ENCODE measurements at regions not wholly inside any gene's neighbourhood (a gene's known extent, or its start where the extent isn't known, plus 50 kb on each side); places are given as distances from the start of the nearest gene placed in this dataset.

DNA sequence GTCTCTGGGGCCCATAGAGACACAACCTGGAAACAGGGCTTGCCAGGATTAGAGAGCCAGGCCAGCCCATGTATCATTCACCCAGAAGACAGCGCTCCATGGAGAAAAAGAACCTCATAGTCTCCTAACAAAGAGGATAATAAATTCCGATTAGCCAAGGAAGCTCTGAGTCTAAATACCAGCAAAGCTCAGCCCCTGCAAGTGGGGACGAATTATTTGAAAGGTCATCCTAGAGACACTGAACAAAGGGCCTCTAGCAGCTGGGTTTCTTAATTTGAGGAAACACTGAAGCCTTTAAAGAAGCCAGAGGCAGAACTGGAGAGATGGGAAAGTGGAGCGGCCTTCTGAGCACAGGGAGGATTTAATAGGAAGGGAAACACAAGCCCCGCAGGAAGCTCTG, 287.1 kb upstream of the ZNF462 start:
- no peak overlapping the region for H3K4me3 ChIP-seq (ENCODE audit: low read length)
- TF ChIP-seq, protein P1, sequence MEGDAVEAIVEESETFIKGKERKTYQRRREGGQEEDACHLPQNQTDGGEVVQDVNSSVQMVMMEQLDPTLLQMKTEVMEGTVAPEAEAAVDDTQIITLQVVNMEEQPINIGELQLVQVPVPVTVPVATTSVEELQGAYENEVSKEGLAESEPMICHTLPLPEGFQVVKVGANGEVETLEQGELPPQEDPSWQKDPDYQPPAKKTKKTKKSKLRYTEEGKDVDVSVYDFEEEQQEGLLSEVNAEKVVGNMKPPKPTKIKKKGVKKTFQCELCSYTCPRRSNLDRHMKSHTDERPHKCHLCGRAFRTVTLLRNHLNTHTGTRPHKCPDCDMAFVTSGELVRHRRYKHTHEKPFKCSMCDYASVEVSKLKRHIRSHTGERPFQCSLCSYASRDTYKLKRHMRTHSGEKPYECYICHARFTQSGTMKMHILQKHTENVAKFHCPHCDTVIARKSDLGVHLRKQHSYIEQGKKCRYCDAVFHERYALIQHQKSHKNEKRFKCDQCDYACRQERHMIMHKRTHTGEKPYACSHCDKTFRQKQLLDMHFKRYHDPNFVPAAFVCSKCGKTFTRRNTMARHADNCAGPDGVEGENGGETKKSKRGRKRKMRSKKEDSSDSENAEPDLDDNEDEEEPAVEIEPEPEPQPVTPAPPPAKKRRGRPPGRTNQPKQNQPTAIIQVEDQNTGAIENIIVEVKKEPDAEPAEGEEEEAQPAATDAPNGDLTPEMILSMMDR (conservative IDR thresholded peaks at IDR 0.05; ENCODE audit: low read depth, low read length), result no peak
- DNase-seq (ENCODE audit: low read depth), result no peak

DNA sequence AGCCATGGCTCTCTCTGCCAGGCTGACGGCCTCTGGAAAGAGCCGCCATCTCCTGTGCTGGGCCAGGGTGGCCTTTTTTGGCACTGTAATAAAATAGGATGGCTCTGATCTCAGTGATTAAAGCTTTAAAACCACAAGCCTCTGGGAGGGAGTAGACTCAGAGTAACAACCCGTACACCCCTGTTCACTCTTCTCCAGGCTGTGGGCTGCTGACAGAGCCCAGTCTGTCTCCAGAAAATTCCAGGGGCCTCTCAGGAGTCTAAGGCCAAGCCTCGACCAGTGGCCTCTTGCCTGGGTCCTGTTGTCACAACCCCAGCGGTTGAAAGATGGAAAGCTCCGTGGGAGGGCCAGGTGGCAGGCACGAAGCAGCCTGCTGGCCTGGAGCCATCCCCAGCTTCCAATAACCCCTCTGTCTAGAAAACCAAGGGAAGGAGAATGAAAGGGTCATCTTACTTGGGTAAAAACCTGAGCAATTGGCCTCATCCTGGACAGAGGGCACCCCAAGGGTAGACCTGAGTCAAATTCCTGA, 286.7 kb upstream of the ZNF462 start:
- DNase-seq (ENCODE audit: low read depth), result no peak
- H3K4me3 ChIP-seq (ENCODE audit: low read length), result no peak overlapping the region
- TF ChIP-seq, protein P1 (conservative IDR thresholded peaks at IDR 0.05; ENCODE audit: low read depth, low read length), result no peak

DNA sequence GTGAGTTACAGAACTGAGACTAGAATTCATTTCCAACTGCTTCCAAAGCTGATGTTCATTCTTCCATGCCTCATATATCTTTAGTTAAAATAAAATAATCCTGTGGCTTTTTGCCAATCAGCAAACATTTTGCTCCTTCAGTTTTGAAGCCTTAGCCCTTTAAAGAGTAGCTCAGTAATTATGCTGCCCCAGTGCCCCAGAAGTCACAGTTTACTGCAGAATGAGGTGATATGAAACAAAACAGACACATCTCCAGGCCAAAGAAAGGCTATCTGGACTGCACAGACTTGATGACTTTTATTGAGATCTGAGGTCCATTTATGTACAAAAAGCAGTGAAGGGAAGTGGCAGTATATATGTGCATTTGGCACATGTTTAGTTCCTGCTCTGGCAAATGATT, 285.8 kb upstream of the ZNF462 start:
- no peak for DNase-seq (ENCODE audit: low read depth)
- TF ChIP-seq, protein P1 (conservative IDR thresholded peaks at IDR 0.05; ENCODE audit: low read depth, low read length), result no peak
- no peak overlapping the region for H3K4me3 ChIP-seq (ENCODE audit: low read length)

DNA sequence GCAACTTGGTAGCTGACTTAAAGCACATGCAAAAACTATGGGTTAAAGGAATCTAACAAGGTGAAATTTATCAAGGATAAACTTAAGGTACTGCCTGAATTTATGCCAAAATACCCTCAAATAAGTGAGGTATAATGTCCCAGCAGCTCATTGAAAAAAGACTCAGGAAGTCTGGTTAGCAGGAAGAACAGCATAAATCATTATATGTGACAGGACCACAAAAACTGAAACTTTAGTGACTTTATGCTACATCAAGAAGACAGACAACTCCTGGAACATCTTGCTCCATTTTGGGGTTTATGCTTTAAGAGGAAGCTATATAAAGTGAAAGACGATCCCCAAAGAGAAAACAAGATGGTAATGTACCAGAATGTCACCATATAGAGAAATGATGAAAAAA, 282.4 kb upstream of the ZNF462 start:
- DNase-seq (ENCODE audit: low read depth), result no peak
- TF ChIP-seq, protein P1 (conservative IDR thresholded peaks at IDR 0.05; ENCODE audit: low read depth, low read length), result no peak
- H3K4me3 ChIP-seq (ENCODE audit: low read length), result no peak overlapping the region

DNA sequence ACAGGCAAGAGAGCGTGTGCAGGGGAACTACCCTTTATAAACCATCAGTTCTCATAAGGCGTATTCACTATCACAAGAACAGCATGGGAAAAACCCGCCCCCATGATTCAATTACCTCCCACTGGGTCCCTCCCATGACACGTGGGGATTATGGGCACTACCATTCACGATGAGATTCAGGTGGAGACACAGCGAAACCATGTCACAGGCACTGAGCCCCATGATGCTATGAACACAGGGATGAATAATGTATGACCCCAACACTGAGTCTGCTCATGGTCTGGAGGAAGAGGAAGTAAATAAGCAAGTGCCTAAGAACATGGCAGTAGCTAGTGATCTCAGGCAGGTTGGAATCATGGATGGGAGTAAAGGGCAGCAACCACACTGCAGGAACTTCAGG, 281.0 kb upstream of the ZNF462 start:
- TF ChIP-seq, protein P1 (conservative IDR thresholded peaks at IDR 0.05; ENCODE audit: low read depth, low read length), result no peak
- no peak overlapping the region for H3K4me3 ChIP-seq (ENCODE audit: low read length)
- no peak for DNase-seq (ENCODE audit: low read depth)

DNA sequence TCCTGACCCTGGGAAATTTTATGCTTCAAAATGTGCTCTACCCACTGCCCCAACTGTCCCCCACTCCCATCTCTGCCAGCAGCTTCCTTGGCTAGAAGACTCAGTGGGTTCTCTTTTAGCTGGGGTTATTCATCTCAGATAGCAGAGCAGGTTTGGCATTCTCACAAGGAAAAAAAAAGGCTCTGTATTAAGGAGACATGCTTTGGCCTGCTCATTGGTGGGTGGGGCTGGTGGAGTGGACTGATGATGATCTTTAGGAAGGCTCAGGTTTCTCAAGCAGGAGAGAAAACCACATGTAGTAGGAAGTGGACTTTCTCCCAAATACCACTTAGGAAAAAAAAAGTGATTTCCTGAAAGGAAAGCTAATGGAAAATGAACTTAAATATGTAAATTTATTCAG, 279.2 kb upstream of the ZNF462 start:
- DNase-seq (ENCODE audit: low read depth), result no peak
- TF ChIP-seq, protein P1 (conservative IDR thresholded peaks at IDR 0.05; ENCODE audit: low read depth, low read length), result no peak
- no peak overlapping the region for H3K4me3 ChIP-seq (ENCODE audit: low read length)

DNA sequence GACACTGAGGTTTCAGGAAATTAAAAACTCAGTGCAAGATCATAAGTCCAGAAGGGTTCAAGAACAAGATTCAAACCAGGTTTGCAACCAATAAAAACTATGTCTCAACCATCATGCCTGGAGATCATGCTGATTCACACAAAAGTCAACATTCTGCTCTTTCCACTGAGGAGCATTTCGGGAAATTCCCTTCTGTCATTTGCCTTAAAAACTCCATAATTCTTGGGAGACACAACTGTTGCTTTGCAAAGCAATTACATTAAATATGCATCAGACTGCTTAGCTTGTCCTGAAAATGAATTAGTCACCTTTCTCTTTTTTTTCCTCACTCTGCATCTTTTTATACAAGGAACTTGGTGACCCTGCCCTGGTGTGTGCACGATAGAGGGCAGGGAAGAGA, 275.9 kb upstream of the ZNF462 start:
- DNase-seq (ENCODE audit: low read depth), result no peak
- TF ChIP-seq, protein P1 (conservative IDR thresholded peaks at IDR 0.05; ENCODE audit: low read depth, low read length), result no peak
- H3K4me3 ChIP-seq (ENCODE audit: low read length), result no peak overlapping the region
